Osteocyte (in vitro differentiated cells): ENCODE measurements at regions not wholly inside any gene's neighbourhood (a gene's known extent, or its start where the extent isn't known, plus 50 kb on each side); places are given as distances from the start of the nearest gene placed in this dataset.

Experiments
- DNase-seq: peaks from one replicate; pipeline ENCODE4 v3.0.0; 2021; ENCODE audit warnings: mixed read lengths; ENCODE audit not compliant: unreplicated experiment; ENCODE audit errors: extremely low spot score
- H3K27ac Mint-ChIP-seq: one replicate; pipeline ENCODE4 v1.8.0; 2021; ENCODE audit warnings: mild to moderate bottlenecking, mixed read lengths; ENCODE audit not compliant: unreplicated experiment
- H3K27me3 Mint-ChIP-seq: one replicate; pipeline ENCODE4 v1.8.0; 2021; ENCODE audit warnings: mixed read lengths; ENCODE audit not compliant: unreplicated experiment
- H3K36me3 Mint-ChIP-seq: one replicate; pipeline ENCODE4 v1.8.0; 2021; ENCODE audit warnings: mixed read lengths; ENCODE audit not compliant: unreplicated experiment
- H3K4me1 Mint-ChIP-seq: one replicate; pipeline ENCODE4 v1.8.0; 2021; ENCODE audit warnings: mixed read lengths; ENCODE audit not compliant: unreplicated experiment
- H3K4me3 Mint-ChIP-seq: one replicate; pipeline ENCODE4 v1.8.0; 2021; ENCODE audit warnings: mild to moderate bottlenecking, moderate library complexity, mixed read lengths; ENCODE audit not compliant: unreplicated experiment
- H3K9me3 Mint-ChIP-seq: one replicate; pipeline ENCODE4 v1.8.0; 2021; ENCODE audit warnings: mixed read lengths; ENCODE audit not compliant: unreplicated experiment
- TF ChIP-seq, protein P1 (sequence below): fragments of 200-600 bp; sonication (generic); IDR thresholded peaks from 2 replicates; pipeline ENCODE4 v1.5.0; 2021; ENCODE audit warnings: antibody characterized with exemption, mild to moderate bottlenecking, moderate library complexity

DNA sequence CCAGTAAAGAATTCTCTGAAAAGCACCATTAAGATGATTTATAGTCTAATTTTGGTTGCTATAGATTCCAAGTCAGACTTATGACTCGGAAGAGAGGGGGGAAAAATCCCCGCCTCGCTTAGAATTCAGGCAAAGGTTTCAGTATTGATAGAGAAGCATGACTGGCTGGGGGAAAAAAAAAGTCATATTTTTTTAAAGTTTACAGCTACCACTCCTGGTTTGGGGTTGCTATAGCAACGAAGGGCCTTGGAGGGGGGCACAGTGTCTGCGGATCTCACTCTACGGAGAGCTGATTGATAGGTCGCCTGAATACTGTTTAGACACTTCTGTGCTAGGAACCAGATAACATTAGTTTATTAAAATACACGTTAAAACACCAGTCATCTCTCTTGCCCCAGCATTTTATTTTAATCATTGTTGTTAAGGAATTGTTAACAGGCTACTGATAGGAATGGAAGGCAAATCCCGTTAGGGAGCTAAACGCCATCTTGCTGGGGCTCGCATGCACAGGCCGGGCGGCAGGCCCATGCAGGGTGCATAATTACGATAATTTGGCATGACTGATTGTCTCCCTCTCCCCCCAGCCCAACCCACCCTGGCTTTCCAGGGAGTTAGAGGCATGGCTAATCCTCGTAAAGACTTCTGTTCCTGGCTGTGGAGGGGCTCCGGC lies 380.0 kb upstream of the XYLT1 start:
- DNase-seq, result no peak
- Mint-ChIP-seq H3K4me1 (no peaks in the 10 kb centered on the region), H3K27ac (no peak overlapping the region), H3K9me3 (peaks cover 20% of the 10 kb centered on the region), H3K4me3 (no peak overlapping the region), H3K36me3 (no peaks in the 10 kb centered on the region), H3K27me3 (peaks cover 3% of the 10 kb centered on the region)
- TF ChIP-seq, protein P1, sequence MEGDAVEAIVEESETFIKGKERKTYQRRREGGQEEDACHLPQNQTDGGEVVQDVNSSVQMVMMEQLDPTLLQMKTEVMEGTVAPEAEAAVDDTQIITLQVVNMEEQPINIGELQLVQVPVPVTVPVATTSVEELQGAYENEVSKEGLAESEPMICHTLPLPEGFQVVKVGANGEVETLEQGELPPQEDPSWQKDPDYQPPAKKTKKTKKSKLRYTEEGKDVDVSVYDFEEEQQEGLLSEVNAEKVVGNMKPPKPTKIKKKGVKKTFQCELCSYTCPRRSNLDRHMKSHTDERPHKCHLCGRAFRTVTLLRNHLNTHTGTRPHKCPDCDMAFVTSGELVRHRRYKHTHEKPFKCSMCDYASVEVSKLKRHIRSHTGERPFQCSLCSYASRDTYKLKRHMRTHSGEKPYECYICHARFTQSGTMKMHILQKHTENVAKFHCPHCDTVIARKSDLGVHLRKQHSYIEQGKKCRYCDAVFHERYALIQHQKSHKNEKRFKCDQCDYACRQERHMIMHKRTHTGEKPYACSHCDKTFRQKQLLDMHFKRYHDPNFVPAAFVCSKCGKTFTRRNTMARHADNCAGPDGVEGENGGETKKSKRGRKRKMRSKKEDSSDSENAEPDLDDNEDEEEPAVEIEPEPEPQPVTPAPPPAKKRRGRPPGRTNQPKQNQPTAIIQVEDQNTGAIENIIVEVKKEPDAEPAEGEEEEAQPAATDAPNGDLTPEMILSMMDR, result no peak

DNA sequence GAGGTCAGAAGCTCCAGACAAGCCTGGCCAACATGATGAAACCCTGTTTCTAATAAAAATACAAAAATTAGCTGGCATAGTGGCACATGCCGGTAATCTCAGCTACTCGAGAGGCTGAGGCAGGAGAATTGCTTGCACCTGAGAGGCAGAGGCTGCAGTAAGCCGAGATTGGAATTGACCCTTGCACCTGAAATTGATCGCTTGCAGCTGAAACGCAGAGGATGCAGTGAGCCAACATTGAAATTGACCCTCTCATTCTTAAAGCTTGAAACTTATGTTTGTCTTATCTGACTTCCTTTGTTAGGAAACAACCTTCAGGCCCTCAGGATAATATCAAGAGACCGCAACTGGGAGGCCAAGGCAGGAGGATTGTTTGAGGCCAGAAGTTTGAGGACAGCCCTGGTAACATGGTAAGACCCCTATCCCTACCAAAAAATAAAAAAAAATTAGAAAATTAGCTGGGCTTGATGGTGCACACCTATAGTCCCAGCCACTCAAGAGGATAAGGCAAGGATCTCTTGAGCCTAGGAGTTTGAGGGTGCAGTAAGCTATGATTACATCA lies 376.6 kb upstream of the XYLT1 start:
- DNase-seq, result no peak
- Mint-ChIP-seq H3K4me1 (no peaks in the 10 kb centered on the region), H3K27ac (no peak overlapping the region), H3K9me3 (peaks cover 13% of the 10 kb centered on the region), H3K36me3 (no peaks in the 10 kb centered on the region), H3K4me3 (no peak overlapping the region), H3K27me3 (peaks cover 3% of the 10 kb centered on the region)
- TF ChIP-seq, protein P1, result no peak

GRCh38 chr16:17846030-17846429 lies 375.3 kb upstream of the XYLT1 start:
- no peaks in the 10 kb centered on the region for H3K4me1 Mint-ChIP-seq
- DNase-seq, result no peak
- H3K27ac Mint-ChIP-seq, result no peak overlapping the region
- peaks cover 3% of the 10 kb centered on the region for H3K27me3 Mint-ChIP-seq
- H3K9me3 Mint-ChIP-seq, result peaks cover 17% of the 10 kb centered on the region
- H3K4me3 Mint-ChIP-seq, result no peak overlapping the region
- H3K36me3 Mint-ChIP-seq, result no peaks in the 10 kb centered on the region
- TF ChIP-seq, protein P1, result no peak

DNA sequence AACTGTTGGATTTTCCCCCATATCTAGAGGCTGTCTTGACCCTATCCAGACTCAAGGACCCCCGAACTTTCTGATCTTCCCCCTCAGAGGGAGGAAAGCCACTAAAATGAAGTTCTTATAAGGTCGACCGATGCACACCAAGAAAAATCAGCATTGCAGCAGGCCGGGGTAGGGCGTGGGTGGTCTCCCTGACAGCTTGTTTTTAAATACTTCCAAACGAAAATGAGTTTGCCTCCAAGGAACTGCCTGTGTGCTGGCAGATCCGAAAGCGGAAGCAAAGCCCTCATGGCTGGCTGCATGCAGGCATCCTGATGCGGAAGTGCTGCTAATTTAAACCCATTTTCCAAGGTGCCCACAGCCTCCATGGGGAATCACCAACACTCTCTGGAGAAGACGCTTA lies 374.3 kb upstream of the XYLT1 start:
- no peak for DNase-seq
- H3K4me1 Mint-ChIP-seq, result no peaks in the 10 kb centered on the region
- H3K36me3 Mint-ChIP-seq, result no peaks in the 10 kb centered on the region
- TF ChIP-seq, protein P1, result no peak
- H3K27ac Mint-ChIP-seq, result no peak overlapping the region
- peaks cover 22% of the 10 kb centered on the region for H3K9me3 Mint-ChIP-seq
- peaks cover 3% of the 10 kb centered on the region for H3K27me3 Mint-ChIP-seq
- H3K4me3 Mint-ChIP-seq, result no peak overlapping the region

GRCh38 chr16:17843905-17844304 lies 373.1 kb upstream of the XYLT1 start:
- Mint-ChIP-seq H3K4me1 (no peaks in the 10 kb centered on the region), H3K27me3 (peaks cover 2% of the 10 kb centered on the region), H3K9me3 (peaks cover 26% of the 10 kb centered on the region), H3K27ac (no peak overlapping the region), H3K4me3 (no peak overlapping the region), H3K36me3 (no peaks in the 10 kb centered on the region)
- no peak for DNase-seq
- TF ChIP-seq, protein P1, result no peak
